Activated CD4-positive, alpha-beta T cell treated with anti-CD3 and anti-CD28 coated beads, Interleukin-2, amount 50 U/mL, for 48 hours (primary cell): ENCODE measurements at regions not wholly inside any gene's neighbourhood (a gene's known extent, or its start where the extent isn't known, plus 50 kb on each side); places are given as distances from the start of the nearest gene placed in this dataset.
A peak's percentile ranks its signal among the peaks of the same experiment; 100 is the strongest.
"Not testable (repeated sequence)": the region's sequence is repeated elsewhere in the genome, so short reads cannot be mapped to it uniquely, and the experiment has no call there.

ENCODE experiments used
- DNase-seq, 2 experiments: peaks; one replicate each; pipeline ENCODE4 v3.0.0-alpha.2; 2020

GRCh38 chr5:56731473-56731872, 83.9 kb upstream of the MAP3K1 start:
- not testable (repeated sequence) for DNase-seq

- no peak for DNase-seq
Observed at GRCh38 chr5:56729488-56729887, 85.9 kb upstream of the MAP3K1 start.

- DNase-seq: no peak
Observed at GRCh38 chr5:56725711-56726411, 89.5 kb upstream of the MAP3K1 start.

GRCh38 chr5:56724857-56725256, 90.5 kb upstream of the MAP3K1 start:
- not testable (repeated sequence) for DNase-seq

- no peak for DNase-seq
Observed at GRCh38 chr5:56722317-56722716, 93.0 kb upstream of the MAP3K1 start.

GRCh38 chr5:56717253-56717987, 97.9 kb upstream of the MAP3K1 start:
- DNase-seq: no peak

DNA sequence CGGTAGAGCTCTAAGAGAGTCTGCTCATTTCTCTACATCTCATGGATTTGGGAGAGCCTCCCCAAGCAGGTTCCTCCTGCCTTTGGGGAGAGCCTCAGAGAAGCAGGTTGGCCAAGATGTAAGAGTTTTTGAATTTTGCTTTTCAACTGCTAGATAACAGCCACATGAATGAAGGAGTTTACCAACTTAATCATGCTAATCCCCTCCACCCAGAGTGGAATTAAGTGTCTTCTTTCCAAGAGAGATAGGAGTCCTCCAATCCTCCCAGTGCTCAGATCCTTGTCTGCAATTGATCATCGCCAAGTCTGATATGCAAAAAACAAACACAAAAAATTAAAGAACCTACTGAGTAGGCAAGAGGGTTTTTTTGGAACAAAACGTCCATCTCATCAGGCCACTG, 99.4 kb upstream of the MAP3K1 start:
- no peak for DNase-seq

DNA sequence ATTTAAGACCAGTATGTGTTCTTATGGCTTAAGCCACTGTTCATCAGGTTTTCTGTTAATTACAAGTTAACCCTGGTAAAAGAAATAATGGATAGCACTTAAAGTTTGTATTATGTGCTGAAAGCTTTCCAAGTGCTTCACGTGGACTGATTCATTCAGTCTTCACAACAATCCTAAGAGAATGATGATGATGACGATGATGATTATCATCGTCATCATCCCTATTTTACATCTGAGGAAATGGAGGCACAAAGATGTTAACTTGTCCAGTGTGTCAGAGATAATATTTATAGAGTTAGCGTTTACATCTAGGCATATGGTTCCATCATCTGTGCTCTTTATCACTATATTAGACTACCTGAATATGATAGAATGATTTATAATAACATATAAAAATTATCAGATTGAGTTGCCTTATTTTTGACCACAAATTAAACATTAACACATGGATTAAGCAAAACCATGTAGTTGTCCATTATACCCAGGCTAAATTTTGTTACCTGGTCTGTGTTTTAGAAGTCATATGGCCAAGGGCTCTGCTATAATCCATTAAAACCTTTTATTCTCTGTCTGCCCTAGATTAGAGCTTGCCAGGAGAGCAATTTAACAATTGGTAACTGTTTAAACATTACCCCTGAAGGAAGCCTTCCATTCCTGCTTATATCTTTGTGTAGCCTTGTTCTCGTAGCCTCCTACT, 102.3 kb upstream of the MAP3K1 start:
- no peak for DNase-seq

- no peak for DNase-seq
Observed at GRCh38 chr5:56710826-56711590, 104.3 kb upstream of the MAP3K1 start.

DNA sequence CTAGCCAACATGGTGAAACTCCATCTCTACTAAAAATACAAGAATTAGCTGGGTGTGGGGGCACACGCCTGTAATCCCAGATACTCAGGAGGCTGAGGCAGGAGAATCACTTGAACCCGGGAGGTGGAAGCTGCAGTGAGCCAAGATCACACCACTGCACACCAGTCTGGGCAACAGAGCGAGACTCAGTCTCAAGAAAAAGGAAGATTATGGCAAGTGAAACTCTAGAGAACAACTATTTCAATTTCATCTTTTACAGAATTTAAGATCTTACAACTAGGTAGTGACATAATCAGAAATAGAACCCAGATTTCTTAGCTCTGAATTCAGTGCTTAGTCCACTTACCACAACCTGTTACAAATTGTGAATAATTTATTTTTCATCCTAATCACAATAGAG, 108.8 kb upstream of the MAP3K1 start:
- DNase-seq: no peak

DNA sequence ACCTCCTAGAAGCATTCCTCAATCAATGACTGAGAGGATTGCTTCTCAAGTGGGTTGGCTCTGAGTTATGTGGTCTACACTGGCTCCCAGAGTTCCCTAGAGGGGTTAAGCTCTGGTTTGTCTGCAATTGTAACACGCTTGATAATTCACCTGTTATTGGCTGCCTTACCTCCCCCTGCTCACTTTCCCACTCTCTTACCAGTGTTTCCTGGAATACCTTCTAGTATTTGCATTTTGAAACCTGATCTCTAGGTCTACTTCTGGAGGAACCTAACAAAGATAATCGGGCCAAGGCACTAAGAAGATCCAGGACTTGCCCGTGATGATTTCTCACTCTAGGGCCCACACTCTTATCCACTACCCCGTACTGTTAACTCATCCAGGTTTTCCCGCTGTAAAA, 110.1 kb upstream of the MAP3K1 start:
- no peak for DNase-seq

- DNase-seq: no peak
Observed at GRCh38 chr5:56703952-56704351, 111.4 kb upstream of the MAP3K1 start.

GRCh38 chr5:56700711-56701110, 114.6 kb upstream of the MAP3K1 start:
- no peak for DNase-seq

- no peak for DNase-seq
Observed at GRCh38 chr5:56699538-56699937, 115.8 kb upstream of the MAP3K1 start.

DNA sequence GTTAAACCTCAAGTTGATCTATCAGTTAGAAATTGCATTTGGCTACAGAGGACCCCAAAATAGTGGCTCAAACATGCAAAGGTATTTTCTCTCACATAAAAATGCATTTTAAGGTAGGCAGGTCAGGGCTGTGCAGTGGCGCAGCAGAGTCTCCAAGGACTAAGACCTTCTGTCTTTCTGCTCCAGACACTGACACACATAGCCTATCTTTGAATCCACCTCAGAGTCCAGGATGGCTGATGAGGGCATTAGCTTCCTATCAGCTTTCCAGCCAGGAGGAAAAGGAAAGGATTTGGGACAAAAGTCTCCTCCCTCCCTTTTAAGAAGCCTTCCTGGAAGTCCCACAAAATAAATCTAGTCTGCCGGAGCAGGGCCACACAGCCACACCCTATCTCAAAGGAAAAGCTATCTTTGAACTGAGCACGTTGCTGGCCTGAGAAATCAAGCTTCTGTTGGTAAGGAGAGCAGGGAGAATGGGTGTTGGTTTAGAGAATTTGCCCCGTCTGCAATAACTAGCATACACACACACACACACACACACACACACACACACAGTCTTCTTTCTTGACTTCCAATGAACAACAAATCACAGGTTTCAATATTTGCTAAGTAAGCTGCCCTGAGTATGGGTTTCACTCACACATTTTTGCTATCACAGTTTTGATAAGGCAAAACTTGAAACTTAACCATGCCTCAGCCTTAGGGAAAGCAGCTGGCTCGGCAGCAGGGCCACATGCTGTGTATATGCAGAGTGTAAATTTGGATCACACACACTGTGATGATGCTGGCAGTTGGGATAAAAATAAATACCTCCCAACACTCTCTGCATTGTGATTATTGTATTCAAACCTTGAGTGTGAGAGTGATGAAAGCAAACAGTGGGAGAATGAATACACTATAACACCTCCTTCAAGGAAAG, 116.6 kb upstream of the MAP3K1 start:
- DNase-seq: peak in 1 of 2 experiments; percentile 26

DNA sequence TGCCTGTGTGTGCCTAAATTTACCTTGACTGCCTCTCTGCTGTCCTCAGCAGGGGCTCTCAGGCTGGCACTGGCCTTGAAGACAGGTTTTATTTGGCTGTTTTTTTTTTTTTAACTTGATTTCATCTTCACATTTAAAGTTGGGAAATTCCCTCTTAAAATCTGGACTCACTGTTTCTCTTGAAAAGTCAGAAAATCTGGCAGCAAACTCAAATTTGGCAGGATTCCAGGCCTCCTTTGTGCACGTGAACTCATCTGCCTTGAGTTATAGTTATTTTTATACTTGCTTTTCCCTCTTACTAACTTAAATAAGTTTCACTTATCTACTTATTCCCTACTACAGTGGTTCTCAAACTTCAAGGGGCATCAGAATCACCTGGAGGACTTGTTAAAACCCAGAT, 118.4 kb upstream of the MAP3K1 start:
- DNase-seq: no peak

DNA sequence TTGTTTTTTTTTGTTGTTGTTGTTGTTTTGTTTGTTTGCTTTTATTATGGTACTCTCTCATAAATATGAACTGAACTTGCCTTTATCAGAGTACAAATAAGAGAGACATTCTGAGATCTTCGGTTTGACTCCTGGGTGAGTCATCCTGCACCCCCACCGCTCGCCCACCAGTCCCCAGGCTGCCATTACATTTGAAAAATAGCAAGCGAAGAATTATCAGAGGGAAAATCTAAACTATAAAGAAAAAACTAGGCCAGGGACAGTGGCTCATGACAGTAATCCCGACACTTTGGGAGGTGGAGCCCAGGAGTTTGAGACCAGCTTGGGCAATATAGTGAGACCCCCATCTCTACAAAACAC, 122.1 kb upstream of the MAP3K1 start:
- peak; percentile 51 to 64 for DNase-seq

GRCh38 chr5:56692359-56693219, 122.8 kb upstream of the MAP3K1 start:
- no peak for DNase-seq

DNA sequence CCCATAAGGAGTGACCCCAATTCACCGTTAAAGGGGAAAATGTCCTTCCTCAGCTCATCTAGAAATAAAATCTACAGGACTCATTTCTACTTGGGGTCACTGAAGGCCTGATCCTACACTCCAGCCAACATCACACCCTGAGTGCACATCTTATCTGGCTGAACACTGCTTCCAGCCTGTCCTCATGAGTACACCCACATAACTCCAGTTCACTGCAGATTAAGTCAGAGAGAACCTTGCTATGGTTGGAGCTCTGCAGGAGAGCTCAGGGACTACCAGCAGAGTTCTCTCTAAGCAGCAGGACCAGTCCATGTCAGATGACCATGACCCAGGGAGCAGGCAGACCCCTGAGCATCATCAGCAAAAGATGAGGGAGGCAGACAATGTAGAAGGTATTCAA, 126.9 kb upstream of the MAP3K1 start:
- no peak for DNase-seq

DNA sequence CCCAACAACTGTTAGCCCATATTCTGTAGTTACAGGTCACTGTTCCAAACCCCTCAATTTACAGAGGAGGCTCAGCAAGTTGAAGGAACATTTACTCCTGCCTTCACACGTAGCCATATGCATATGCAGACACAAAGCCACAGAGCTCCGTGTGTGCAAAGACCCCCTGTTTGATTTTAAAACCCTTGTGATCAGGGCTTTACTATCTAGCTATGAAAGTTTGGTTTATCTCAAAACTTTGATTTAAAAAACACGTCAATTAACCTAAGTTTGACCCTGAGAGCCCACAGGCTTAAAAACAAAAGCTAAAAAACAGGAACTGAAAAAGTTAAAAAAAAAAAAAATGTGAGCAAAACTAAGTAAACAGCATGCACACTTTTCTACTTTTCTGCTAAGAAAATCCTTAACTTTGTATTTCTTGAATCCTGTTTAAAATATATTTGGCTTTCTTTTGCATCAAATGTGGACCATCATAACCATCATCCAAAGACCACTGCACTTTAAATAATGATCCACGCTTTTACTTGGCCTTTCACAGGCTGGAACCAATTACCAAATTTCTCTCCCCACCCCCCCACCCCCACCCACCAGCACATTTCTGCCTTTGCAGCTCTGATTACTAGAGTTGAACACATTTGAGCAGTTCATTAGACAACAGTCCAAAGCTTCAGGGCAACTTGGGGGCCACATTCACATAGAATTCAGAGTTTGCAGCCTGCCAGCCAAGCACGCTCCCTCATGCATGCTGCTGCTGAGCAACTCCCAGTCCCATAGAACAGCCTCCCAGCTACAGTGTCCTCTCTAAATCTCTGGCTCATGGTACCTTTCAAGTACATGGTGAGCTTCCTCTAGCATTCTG, 128.8 kb upstream of the MAP3K1 start:
- DNase-seq: no peak
